HL-60 (cell line): ENCODE measurements at regions not wholly inside any gene's neighbourhood (a gene's known extent, or its start where the extent isn't known, plus 50 kb on each side); places are given as distances from the start of the nearest gene placed in this dataset.

Source experiments
- DNase-seq, 2 experiments: peaks; one replicate each; pipeline ENCODE4 v3.0.0-alpha.2; 2010 to 2020; ENCODE audit warnings: low read depth in 1 of 2, low spot score in 1 of 2
- H3K27ac ChIP-seq: fragments of 250-450 bp; sonication (Bioruptor Pico); replicated peaks from 2 replicates; pipeline ENCODE4 v1.5.1; 2020; ENCODE audit warnings: mild to moderate bottlenecking, moderate library complexity
- H3K27me3 ChIP-seq: fragments of 250-450 bp; sonication (Bioruptor Pico); 2 replicates; pipeline ENCODE4 v1.5.1; 2021; ENCODE audit warnings: mild to moderate bottlenecking, moderate library complexity; ENCODE audit not compliant: insufficient read depth, poor library complexity, severe bottlenecking
- H3K4me3 ChIP-seq: replicated peaks from 2 replicates; pipeline ENCODE4 v1.5.1; 2011; ENCODE audit warnings: mild to moderate bottlenecking, control low read depth, low read length; ENCODE audit not compliant: insufficient read depth
- GABPA ChIP-seq: IDR thresholded peaks from 2 replicates; pipeline ENCODE4 v1.6.1; 2012; ENCODE audit warnings: low read depth
- POLR2AphosphoS5 ChIP-seq: IDR thresholded peaks from 2 replicates; pipeline ENCODE4 v1.6.1; 2012; ENCODE audit warnings: low read depth
- SPI1 ChIP-seq: IDR thresholded peaks from 2 replicates; pipeline ENCODE4 v1.6.1; 2012; ENCODE audit warnings: low read depth, mild to moderate bottlenecking, borderline replicate concordance
- TF ChIP-seq, protein P1 (sequence below): IDR thresholded peaks from 2 replicates; pipeline ENCODE4 v1.6.1; 2012; ENCODE audit warnings: low read depth; ENCODE audit not compliant: insufficient replicate concordance
- TF ChIP-seq, protein P2 (sequence below): IDR thresholded peaks from one replicate; pipeline ENCODE4 v1.5.1; 2011; ENCODE audit warnings: low read length, control low read depth, inconsistent platforms; ENCODE audit not compliant: insufficient read depth

GRCh38 chr11:111162305-111162704 is 83.2 kb upstream of the POU2AF2 start:
- no peaks in the 10 kb centered on the region for H3K27me3 ChIP-seq
- H3K4me3 ChIP-seq, result no peak overlapping the region
- TF ChIP-seq, protein P1, sequence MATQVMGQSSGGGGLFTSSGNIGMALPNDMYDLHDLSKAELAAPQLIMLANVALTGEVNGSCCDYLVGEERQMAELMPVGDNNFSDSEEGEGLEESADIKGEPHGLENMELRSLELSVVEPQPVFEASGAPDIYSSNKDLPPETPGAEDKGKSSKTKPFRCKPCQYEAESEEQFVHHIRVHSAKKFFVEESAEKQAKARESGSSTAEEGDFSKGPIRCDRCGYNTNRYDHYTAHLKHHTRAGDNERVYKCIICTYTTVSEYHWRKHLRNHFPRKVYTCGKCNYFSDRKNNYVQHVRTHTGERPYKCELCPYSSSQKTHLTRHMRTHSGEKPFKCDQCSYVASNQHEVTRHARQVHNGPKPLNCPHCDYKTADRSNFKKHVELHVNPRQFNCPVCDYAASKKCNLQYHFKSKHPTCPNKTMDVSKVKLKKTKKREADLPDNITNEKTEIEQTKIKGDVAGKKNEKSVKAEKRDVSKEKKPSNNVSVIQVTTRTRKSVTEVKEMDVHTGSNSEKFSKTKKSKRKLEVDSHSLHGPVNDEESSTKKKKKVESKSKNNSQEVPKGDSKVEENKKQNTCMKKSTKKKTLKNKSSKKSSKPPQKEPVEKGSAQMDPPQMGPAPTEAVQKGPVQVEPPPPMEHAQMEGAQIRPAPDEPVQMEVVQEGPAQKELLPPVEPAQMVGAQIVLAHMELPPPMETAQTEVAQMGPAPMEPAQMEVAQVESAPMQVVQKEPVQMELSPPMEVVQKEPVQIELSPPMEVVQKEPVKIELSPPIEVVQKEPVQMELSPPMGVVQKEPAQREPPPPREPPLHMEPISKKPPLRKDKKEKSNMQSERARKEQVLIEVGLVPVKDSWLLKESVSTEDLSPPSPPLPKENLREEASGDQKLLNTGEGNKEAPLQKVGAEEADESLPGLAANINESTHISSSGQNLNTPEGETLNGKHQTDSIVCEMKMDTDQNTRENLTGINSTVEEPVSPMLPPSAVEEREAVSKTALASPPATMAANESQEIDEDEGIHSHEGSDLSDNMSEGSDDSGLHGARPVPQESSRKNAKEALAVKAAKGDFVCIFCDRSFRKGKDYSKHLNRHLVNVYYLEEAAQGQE, result no peak
- DNase-seq, result no peak
- no peak overlapping the region for H3K27ac ChIP-seq

DNA sequence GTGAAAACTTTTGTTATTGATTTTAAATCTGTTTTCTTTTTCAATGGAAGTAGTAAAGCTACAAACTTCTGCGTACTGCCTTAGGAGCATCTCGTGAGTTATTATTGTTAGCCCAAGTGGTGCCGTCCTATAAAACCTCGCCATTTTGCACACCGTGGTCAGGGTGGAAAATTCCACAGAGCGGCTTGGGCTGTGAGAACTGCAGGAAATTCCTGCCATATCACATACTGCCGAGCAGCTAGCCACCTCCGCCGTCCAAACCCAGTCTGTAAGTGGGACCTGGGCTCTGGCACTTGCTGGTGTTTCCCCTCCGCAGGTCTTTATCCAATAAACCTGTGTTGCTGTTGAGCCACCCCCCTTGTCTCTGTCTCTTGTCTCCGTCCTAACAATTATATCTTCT is 88.0 kb upstream of the POU2AF2 start:
- Histone ChIP-seq H3K27me3 (no peaks in the 10 kb centered on the region), H3K27ac (no peak overlapping the region), H3K4me3 (no peak overlapping the region)
- no peak for DNase-seq
- TF ChIP-seq GABPA, result no peak
- TF ChIP-seq, protein P2, sequence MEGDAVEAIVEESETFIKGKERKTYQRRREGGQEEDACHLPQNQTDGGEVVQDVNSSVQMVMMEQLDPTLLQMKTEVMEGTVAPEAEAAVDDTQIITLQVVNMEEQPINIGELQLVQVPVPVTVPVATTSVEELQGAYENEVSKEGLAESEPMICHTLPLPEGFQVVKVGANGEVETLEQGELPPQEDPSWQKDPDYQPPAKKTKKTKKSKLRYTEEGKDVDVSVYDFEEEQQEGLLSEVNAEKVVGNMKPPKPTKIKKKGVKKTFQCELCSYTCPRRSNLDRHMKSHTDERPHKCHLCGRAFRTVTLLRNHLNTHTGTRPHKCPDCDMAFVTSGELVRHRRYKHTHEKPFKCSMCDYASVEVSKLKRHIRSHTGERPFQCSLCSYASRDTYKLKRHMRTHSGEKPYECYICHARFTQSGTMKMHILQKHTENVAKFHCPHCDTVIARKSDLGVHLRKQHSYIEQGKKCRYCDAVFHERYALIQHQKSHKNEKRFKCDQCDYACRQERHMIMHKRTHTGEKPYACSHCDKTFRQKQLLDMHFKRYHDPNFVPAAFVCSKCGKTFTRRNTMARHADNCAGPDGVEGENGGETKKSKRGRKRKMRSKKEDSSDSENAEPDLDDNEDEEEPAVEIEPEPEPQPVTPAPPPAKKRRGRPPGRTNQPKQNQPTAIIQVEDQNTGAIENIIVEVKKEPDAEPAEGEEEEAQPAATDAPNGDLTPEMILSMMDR, result no peak
- no peak for TF ChIP-seq POLR2AphosphoS5
- no peak for TF ChIP-seq SPI1
- TF ChIP-seq, protein P1, result no peak

GRCh38 chr11:111155021-111155420 is 90.5 kb upstream of the POU2AF2 start:
- H3K4me3 ChIP-seq, result no peak overlapping the region
- TF ChIP-seq SPI1 (no peak), POLR2AphosphoS5 (no peak), GABPA (no peak)
- TF ChIP-seq, protein P2, result no peak
- TF ChIP-seq, protein P1, result no peak
- H3K27me3 ChIP-seq, result no peaks in the 10 kb centered on the region
- H3K27ac ChIP-seq, result no peak overlapping the region
- DNase-seq, result no peak

GRCh38 chr11:111153194-111153593 is 92.3 kb upstream of the POU2AF2 start:
- no peak for DNase-seq
- Histone ChIP-seq H3K4me3 (no peak overlapping the region), H3K27ac (no peak overlapping the region), H3K27me3 (no peaks in the 10 kb centered on the region)
- TF ChIP-seq GABPA (no peak), POLR2AphosphoS5 (no peak), SPI1 (no peak)
- TF ChIP-seq, protein P1, result no peak
